GM18508 (cell line): ENCODE measurements at regions not wholly inside any gene's neighbourhood (a gene's known extent, or its start where the extent isn't known, plus 50 kb on each side); places are given as distances from the start of the nearest gene placed in this dataset.
"Not testable (repeated sequence)": the region's sequence is repeated elsewhere in the genome, so short reads cannot be mapped to it uniquely, and the experiment has no call there.

ENCODE experiments used
- ATAC-seq: cut with Tn5 transposase; IDR thresholded peaks from one replicate; pipeline ENCODE4 v1.9.1; 2021; ENCODE audit warnings: moderate number of reproducible peaks; ENCODE audit not compliant: insufficient read depth, unreplicated experiment

DNA sequence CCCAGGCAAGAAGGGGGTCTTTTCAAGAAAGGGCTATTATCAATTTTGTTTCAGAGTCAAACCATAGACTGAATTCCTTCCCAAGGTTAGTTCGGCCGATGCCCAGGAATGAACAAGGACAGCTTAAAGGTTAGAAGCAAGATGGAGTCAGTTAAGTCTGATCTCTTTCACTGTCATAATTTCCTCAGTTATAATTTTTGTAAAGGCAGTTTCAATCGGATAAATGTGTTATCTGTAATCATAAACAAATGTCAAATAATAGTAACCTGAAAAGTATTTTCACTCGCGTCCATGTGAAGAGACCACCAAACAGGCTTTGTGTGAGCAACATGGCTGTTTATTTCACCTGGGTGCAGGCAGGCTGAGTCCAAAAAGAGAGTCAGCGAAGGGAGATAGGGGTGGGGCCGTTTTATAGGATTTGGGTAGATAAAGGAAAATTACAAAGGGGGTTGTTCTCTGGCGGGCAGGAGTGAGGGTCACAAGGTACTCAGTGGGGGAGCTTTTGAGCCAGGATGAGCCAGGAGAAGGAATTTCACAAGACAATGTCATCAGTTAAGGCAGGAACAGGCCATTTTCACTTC lies 862.1 kb upstream of the NDST4 start:
- ATAC-seq, result not testable (repeated sequence)

DNA sequence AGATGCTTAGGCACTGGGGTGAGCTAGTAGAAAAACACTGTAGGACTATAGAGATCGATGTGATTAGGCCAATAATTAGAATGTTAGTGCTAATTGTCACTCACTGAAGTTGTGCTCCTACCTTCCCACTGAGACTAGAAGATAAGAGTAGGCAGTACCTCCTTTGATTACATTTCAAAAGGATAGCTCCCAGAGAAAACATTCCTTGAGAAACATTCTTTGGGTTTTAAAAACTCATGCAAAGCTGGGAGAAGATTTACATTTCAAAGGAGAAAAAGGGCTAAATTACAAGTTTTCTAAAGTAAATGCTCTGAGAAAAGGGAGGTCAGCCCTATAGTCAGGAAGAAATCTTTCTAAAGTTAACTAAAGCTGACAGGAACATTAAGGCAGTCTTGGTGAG lies 860.3 kb upstream of the NDST4 start:
- no peak for ATAC-seq

DNA sequence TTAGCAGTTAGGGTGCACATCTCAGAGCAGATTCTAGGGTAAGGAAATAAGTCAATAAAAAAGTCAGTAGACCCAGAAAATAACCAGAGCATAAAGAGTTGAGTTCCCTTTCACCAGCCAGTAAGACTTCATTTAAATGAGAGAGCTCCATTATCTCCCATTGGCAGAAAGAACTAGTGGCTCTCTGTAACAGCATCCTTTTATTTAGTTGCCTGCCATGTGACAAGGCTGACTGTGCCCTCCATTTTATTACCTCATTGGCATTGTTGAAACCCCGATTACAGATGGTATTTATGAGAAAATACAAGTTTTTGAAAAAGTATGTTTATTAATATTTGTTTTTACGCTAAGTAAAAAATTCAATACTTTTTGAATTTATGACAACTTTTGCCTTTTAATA lies 859.5 kb upstream of the NDST4 start:
- no peak for ATAC-seq

DNA sequence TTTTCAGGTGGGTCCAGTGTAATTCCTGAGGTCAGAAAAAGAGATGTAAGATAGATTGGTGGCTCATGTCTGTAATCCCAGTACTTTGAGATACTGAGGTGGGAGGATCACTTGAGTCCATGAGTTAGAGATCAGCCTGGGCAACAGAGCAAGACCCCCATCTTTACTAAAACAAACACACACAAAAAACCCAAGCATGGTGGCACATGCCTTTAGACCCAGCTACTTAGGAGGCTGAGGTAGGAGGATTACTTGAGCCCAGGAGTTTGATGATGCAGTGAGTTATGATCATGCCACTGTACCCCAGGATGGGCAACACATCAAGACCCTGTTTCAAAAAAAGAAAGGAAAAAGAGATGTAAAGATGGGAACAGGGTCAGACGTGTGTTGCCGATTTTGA lies 857.4 kb upstream of the NDST4 start:
- no peak for ATAC-seq

DNA sequence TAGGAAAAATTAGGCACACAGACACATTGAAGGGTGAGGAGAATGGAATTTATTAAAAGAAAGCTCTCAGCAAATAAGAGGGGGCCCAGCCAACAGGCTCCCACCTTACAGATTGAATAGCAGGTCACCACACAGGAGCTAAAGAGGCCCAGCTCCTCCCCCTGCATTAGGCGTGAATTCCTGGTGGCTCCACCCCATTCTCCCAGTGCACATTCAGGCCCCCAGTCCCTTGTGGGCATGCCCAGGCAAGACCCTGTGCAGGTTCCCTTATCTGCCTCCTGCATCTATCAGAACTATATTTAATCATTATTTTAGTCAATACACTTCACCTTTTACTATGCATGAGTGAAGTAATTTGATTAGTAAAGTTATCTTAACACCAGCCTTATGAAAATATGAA lies 856.3 kb upstream of the NDST4 start:
- no peak for ATAC-seq

DNA sequence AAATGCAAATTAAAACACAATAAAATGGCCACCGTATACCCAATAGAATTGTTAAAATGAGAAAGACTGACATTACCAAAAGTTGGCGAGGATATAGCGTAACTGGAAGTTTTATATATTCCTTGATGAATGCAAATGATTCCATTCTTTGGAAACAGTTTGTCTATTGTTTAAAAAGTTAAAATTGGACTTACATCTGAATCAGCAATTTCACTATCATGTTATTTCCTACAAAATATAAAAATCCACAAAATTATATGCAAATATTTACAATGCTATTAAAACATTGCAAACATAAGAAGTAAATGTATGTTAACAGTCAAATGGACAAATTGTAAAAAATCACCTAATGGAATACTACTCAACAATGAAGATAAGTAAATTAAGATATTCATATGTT lies 852.2 kb upstream of the NDST4 start:
- ATAC-seq, result no peak

DNA sequence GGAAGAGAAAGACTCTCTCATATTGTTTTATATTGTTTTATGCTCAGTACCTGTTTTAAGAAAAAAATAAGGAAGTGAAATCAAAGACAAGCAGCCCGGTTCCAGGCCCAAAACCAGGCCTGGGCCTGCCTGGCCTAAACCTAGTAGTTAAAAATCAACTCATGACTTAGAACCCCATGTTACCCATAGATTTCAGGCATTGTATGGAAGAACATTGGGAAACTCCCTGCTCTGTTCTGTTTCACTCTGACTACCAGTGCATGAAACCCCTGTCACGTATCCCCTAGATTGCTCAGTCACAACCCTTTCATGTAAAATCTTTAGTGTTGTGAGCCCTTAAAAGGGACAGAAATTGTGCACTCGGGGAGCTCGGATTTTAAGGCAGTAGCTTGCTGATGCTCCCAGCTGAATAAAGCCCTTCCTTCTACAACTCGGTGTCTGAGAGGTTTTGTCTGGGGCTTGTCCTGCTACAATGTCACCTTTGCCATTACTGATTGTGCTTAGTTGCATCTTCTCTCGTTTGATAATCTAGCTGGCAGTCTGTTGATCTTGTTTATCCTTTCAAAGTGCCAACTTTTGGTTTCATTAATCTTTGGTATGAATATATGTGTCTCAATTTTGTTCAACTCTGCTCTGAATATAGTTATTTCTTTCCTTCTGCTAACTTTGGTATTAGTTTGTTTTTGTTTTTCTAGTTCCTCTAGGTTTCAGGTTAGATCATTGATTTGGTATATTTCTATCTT lies 842.8 kb upstream of the NDST4 start:
- ATAC-seq, result peak; percentile 45

DNA sequence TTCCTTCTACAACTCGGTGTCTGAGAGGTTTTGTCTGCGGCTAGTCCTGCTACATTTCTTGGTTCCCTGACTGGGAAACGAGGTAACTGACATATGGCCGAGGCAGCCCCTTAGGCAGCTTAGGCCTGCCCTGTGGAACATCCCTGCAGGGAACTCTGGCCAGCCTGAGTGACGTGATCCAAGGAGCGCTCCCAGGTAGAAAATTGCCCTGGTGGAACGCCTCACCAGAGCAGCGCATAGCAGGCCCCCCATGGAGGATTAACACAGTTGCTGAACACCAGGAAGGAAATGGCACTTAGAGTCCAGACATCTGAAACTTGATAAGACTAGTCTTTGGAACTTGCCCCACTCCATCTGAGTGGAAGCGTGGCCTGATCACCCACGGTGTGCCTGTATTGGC lies 837.4 kb upstream of the NDST4 start:
- no peak for ATAC-seq

DNA sequence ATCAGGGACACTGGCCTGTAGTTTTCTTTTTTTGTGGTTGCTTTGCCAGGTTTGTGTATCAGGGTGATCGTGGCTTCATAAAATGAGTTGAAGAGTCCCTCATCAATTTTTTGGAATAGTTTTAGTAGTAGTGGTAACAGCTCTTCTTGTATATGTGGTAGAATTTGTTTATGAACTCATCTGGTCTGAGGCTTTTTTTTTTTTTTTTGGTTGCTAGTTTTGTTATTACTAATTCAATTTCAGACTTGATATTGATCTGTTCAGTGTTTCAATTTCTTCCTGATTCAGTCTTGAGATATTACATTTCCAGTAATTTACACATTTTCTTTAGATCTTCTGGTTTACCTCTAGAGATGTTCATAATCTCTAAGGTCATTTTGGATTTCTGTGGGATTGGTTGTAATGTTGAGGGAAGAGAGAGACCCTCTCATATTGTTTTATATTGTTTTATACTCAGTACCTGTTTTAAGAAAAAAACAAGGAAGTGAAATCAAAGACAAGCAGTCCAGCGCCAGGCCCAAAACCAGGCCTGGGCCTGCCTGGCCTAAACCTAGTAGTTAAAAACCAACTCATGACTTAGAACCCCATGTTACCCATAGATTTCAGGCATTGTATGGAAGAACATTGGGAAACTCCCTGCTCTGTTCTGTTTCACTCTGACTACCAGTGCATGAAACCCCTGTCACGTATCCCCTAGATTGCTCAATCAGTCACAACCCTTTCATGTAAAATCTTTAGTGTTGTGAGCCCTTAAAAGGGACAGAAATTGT lies 836.7 kb upstream of the NDST4 start:
- peak; percentile 91 for ATAC-seq

DNA sequence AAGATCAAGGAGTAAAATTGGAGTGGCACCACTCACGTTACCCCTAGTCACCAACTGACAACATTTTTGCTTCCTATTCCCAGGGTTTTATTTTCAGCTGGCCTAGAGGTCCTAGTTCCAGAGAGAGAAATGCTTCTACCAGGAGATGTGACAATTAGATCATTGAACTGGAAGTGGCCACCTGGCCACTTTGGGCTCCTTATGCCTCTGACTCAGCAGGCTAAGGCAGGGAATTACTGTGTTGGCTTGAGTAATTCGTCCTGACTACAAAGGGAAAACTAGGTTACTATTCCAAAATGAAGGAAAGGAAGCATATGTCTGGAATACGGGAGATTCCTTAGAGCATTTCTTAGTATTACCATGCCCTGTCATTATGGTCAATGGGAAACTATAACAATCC lies 831.6 kb upstream of the NDST4 start:
- ATAC-seq, result no peak

DNA sequence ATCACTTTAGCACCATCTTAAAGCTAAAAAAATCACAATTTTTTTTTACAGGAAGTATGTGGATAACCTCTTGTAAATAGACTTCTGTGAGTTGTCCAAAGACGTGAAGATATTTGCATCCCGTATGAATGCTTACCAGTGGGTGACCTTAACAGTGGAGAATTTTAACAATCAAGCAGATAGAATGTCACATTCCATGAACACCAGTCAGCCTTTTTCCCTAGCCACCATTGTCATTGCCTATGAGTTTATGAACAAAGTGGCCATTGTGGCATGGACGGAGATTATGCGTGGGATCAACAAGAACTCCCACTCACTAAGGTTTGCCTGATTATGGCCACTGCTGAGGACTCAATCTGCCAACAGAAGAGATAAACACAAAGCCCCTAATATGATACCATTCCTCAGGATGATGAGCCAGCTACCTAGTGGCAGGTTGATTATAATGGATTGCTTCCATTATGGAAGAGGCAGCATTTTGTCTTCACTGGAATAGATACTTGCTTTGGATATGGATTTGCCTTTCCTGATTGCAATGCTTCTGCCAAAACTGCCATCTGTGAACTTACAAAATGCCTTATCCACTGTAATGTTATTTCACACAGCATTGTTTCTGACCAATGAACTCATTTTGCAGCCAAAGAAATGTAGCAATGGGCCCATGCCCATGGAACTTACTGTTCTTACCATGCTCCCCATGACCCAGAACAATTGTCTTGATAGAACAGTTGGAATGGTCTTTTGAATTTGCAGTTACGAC lies 830.9 kb upstream of the NDST4 start:
- ATAC-seq, result no peak

DNA sequence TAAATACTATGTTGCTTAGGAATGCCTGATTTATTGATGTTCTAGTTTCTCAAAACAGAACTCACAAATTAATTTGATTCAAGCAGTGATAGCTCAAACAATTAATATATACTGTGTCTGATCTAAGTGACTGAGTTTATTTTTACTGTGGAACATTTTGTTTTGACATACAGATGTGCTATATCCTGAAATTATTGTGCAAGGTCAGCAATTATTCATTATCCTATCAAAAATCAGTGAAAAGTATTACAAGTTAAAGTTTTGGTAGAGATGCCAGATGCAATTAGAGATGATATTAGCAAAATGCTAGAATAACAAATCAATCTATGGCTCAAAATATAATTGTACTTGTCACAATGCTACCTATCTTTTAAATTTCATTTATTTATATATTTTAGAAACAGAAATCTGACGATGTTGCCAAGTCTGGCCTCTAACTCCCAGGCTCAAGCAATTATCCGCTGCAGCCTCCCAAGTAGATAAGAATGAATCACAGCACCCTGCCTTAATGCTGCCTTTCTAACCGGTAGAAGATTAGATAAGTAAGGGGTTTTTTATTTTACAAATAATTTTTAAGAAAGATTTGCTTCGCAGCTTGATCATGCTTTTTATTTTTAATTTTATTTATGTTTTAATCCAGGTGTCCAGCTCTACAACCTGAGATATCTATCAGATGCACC lies 825.5 kb upstream of the NDST4 start:
- ATAC-seq, result no peak

DNA sequence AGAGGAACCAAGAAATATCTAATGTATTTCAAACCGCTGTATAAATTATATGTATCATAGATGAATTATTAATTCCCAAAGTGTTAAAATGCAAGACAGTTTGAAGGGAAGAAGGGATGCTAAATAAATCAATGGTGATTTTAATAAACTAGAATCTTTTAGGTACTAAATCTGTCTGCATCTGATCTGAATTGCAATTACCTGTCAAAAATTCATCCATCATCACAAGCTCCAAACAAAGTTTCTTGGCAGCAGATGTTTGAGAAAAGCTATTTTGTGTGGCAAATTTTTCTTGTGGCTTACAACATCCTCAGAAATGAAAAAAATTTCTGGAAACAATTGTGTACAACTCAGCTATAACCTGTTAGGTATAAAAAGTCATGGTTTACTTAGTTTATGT lies 816.0 kb upstream of the NDST4 start:
- ATAC-seq, result no peak

DNA sequence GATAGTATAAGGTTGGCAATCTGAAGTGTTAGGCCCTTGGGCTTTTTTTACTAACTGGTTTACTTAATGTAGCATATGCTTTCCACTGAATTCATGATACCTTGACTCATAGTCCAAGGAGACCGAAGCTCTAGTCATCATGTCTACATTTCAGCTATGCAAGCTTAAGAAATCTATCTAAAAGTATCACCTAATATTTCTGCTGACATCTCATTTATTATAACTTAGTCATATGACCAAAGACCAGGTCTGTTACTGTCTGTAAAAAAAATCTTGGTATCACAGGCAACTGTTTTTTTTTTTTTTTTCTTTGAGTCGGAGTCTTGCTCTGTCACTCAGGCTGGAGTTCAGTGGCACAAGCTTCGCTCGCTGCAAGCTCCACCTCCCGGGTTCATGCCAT lies 814.0 kb upstream of the NDST4 start:
- ATAC-seq, result no peak

DNA sequence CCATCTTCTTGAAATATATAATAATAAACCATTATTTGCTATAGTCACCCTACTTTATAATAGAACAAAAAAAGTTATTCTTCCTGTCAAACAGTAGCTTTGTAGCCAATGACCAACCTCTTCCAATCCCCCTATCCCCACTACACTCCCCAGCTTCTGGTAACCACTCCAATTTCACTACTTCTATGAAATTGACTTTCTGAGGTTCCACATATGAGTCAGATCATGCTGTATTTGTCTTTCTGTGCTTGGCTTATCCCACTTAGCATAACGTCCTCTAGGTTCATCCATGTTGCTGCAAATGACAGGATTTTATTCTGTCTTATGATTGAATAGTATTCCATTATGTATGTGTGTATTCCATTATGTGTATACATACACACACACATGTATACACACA lies 809.7 kb upstream of the NDST4 start:
- no peak for ATAC-seq

DNA sequence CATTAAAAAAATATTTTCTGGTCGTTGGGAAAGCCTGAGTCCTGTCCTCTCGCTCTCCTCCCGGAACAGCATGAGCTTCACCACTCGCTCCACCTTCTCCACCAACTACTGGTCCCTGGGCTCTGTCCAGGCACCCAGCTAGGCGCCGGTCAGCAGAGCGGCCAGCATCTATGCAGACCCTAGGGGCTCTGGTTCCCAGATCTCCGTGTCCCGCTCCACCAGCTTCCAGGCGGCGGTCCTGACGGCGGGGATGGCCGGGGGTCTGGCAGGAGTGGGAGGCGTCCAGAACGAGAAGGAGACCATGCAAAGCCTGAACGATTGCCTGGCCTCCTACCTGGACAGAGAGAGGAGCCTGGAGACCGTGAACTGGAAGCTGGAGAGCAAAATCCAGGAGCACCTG lies 807.2 kb upstream of the NDST4 start:
- ATAC-seq, result no peak

DNA sequence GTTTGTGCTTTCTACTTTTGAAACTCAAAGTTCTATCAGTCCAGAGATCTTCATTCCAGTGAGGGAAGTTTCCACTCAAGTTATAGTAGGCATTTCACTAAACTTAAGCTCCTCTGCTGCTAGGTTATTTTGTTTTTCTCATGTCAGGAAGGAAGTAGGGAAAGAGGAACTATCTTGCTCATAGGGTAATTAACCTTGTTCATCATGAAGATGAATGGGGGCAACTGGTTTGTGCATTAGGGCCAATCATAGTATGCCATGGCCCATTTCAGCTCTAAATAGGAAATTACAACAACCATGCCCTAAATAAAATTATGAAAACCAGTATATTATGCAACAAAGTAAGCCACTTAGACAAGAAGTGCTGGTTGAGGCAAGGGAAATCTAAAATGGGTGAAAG lies 804.7 kb upstream of the NDST4 start:
- no peak for ATAC-seq

DNA sequence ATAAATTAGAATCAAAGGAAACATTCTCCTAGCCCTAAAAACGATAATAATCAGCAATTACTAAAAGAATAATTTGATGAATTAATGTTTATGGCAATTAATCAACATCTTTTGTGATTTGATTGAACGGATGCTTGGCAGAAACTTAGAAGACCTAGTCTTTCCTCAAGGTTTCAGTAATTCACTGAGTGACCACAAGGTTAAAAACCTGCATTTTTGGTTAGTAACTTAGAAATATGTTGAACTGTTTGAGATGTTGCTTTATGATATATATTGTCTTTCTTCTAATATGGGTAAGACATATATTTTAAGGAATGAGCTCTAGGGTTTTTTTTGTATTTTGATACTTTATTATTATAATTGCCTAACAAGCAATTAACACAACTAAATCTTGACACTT lies 793.0 kb upstream of the NDST4 start:
- ATAC-seq, result no peak

DNA sequence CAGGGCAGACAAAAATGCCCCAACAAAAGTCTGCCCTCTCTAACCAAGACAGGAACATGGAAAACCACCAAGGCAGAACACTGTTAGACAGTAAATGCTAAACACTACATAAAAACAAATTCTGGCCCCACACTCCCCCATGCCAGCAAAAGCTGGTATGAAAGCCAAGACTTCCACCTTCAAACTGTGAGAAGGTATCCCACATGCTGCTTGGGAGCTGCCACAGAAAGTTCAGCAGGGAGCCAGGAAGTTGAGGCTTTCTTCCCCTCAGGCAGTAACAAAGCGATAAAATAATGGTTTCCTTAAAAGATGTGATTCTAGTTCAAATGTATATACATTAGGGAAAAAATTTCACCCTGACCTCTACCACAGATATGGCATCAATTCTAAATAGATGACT lies 770.4 kb upstream of the NDST4 start:
- ATAC-seq, result no peak

DNA sequence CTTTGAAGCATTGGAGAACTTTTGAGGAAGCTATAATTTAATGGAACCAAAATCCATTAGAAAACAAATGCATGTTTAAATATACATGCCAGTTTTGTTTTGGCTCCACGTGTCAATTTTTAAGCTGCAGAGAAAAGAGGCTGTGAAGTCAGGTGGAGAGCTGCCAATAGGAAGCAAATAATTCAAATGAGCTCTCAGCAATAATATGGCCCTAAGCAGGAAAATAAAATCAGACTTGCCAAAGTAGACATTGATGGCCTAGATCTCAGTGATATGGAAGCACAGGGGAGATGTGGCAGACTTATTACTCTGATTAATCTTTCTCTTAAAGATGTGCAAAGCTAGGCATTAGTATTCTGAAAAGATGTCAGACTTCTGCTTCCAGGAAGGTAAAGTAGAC lies 769.8 kb upstream of the NDST4 start:
- no peak for ATAC-seq
